GM18867 (cell line): ENCODE measurements at regions not wholly inside any gene's neighbourhood (a gene's known extent, or its start where the extent isn't known, plus 50 kb on each side); places are given as distances from the start of the nearest gene placed in this dataset.
"Not testable (repeated sequence)": the region's sequence is repeated elsewhere in the genome, so short reads cannot be mapped to it uniquely, and the experiment has no call there.

Experiments
- ATAC-seq: cut with Tn5 transposase; IDR thresholded peaks from one replicate; pipeline ENCODE4 v1.9.1; 2021; ENCODE audit warnings: mild to moderate bottlenecking, moderate library complexity; ENCODE audit not compliant: unreplicated experiment

GRCh38 chr21:35510957-35511695 is 462.0 kb upstream of the RUNX1 start:
- ATAC-seq: no peak

DNA sequence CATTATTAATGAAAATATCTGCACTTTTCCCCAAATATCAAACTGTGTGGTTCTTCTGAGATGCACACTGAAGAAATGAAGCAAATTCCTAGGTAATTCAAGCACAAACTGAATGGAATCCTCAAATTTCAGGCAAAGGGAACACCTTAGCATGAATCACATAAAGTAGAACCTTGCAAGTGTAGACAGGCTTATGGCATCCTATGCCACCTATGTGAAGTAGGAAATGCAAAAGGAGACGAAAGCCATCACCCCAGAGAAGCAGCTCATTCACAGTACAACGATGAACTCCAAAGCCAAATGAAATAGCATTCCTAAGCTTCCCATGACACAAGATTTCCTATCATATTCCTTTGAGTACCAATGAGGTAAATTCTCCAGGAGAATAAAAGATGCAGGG is 461.2 kb upstream of the RUNX1 start:
- ATAC-seq: no peak

DNA sequence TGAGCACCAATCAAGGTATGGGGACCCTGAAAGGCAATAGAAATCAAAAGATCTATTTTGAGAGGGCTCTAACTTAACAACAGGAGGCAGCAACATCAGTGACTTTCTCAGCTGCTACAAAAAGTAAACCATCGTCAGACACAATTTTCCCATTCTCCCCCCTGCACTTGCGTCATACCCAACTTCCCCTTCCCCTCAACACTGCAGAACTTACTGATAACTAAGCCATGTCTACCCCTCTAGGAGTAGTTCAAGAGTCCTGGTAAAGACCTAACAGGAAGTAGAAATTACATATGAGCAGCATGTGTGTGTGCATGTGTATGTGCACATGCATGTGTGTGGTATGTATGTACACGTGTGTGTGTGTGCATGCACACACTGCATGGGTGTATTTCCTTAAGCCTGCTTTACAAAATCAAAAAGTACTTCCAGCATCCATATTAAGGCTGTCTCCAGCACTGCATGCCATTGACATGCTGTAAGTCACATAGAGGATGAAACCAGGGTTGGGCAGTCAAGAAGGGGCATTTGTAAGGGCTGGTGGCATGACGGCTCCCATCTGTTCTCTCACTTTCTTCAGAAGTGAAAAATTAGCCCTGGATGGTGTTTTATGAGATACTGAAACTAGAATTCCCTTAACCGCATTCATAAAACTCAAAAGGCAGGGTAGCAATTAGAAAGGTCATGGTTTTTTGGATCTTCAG is 460.1 kb upstream of the RUNX1 start:
- no peak for ATAC-seq

DNA sequence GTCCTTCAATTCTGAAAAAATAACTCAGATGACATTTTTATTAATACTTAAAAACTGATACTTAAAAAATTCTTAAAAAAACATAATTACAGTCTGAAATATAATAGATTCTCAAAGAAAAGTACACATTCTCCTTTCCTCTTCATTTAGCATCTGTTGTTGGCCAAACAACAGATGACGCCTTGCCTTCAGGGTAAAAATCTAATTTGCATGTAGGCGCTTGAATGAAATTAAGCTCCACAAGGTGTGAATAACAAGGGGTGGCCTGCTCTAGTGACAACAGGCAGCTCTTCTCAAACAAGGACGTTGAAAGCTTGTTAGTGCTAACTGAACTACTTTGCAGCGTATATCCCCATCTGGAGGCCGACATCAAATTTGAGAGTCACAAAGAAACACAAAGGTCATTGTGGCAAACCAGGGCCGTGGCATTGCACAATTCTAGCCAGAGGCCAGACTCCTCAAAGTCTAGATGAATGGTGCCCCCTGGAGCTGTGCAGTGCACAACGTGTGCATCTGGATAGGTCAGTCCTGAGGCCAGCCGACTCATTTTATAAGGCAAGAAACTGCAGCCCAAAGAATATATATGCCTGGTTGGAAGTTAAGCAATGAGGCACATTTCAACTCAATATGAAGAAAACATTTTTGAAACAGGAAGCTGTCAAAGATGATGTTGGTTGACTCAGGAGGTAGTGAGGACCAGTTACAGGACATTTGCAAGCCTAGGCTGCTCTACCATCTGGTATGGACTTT is 459.2 kb upstream of the RUNX1 start:
- no peak for ATAC-seq

DNA sequence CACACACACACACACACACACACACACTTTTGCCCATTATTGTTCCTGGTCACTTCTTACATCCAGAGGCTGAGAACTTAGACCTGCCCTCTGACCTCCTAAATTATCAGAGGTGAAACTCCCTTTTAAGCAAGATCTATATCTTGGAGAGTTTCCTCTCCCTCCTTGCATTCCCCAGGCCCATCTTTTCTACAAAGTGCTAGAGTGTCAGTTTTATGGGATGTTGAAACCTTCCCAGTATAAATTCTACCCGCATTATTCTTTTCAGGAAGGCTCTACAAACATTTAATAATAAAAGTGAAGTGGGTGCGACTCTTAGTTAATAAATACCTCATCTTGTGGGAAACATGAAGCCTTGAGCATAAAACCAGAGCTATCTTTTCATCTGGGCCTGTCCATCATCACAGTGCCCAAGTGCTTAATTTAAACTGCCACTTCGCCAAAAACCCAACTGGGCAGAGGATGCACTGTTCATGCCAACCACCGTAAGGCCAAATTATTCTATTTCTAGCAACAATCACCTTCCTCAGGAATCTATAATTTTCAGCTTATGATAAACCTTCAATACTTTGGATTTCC is 458.2 kb upstream of the RUNX1 start:
- no peak for ATAC-seq

DNA sequence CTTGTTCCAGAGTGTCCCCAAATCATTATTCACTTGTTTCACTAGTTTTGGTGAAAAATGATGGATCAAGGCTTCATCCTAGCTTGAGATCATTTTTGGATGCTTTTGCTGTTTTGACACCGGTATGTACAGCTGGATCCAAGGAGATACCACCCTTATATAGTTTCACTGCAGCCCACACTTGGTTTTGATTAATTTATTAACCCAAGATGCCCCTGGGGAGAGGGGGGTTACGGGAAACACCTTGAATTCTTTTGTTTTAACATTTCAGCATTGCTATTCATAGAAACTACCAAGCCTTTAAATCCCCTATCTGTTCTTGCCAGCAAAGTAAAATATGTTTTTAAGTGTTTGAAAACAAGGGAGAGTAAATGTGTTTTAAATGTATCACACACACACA is 457.7 kb upstream of the RUNX1 start:
- no peak for ATAC-seq

- no peak for ATAC-seq
Observed at GRCh38 chr21:35506352-35506751, 457.2 kb upstream of the RUNX1 start.

DNA sequence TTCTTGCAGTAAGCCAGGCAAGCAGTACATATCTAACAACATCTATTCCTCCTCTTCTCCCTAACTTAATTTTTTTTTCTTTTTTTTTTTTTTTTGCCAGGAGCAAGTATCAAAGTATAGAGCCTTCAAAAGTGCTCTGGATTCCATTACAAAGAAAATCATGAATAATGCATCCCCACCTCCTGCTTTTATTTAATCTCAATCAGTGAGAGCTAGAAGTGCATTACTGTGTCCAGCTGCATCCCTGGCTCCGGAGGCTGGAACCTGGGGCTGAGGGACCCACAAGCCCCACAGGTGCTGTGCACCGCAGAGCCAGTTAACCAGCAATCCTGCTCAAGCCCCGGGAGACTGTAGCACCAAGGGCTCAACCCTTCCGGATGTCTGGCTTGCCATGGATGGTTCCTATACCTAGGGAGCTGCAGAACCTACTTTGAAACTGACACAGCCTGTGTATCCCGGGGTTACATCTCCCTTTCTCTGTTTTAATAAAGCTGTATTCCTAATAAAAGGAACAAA is 455.9 kb upstream of the RUNX1 start:
- ATAC-seq: no peak

- no peak for ATAC-seq
Observed at GRCh38 chr21:35504277-35504676, 455.2 kb upstream of the RUNX1 start.

GRCh38 chr21:35503671-35504070 is 454.6 kb upstream of the RUNX1 start:
- ATAC-seq: no peak

GRCh38 chr21:35502821-35503220 is 453.7 kb upstream of the RUNX1 start:
- ATAC-seq: no peak

- not testable (repeated sequence) for ATAC-seq
Observed at GRCh38 chr21:35497522-35497921, 448.4 kb upstream of the RUNX1 start.

DNA sequence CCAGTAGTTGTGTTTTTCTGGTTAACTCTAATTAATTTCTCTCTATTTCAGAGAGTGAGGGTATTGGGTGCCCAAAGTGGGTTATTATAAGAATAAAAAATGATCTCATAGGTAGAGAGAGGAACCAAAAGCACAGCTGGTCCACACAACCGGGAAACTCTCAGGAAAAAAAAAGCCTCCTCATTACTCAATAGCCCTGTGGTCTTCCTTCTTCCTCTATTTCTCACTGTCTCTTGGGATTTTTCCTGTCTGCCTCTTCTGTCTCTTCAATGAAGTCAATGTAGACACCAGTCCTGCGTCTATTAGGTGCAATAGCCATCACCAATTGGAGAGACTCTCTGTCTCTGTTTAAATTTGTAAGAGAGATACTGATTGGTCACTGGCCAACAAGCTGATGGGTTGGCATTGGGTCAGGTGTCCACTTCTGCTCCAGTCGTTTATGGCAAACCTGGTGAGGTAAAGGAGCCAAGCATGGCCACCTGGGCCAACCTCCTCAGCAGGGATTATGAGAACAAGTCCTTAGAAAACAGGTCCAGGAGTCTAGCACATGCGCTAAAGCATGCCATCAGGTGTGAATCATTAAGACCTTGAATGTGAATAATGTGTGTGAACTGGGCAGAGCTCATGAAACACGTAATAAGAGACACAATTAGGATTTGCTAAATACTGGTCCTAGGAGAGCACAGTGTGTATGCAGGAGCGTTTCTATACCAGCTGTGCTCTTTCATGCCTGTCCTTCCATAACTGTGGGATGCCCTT is 443.0 kb upstream of the RUNX1 start:
- ATAC-seq: no peak

GRCh38 chr21:35491114-35491513 is 442.0 kb upstream of the RUNX1 start:
- no peak for ATAC-seq

DNA sequence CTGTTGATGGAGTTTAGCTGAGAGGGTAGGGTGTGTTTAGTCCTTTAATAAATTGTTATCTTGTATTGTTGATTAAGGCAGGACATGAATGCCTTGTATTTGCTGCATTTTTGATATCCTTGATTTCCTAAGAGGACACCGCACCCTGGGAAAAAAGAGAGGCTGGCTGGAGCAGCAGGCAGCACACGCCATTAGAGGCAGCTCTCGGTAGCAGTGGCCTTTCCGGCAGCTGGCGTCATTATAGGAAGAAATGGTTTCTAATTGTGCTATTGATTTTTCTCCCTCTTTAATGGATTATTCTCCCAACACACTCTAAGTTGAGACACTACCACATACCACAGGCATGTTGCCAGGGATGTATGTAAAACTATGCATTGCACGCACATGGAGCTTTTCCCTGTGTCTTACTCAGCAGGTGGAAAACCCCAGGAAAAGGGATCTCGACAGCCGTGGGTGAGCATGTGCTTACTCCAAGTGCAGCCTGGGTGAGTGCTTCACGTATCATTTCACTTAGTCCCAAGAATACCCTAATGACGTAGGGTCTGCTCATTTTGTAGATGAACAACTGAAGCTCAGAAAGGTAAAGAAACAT is 440.4 kb upstream of the RUNX1 start:
- no peak for ATAC-seq

DNA sequence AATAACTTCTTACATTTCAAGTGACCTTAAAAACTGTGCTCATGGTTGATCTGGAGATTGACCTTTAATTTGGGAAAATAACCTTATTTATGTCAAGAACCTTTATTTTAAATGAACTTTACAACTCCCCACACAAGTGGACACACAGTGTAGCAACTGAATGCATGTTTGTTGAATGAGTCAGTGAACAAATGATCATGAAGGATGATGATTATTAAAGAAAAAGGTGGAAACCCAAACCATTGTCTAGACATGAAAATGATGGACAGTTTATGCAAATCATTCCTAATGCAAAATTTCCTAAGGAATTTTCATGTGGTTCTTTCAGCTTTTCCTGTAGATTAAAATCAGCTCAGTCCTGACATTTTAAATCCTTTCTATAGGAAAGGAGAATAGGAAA is 439.8 kb upstream of the RUNX1 start:
- ATAC-seq: no peak

DNA sequence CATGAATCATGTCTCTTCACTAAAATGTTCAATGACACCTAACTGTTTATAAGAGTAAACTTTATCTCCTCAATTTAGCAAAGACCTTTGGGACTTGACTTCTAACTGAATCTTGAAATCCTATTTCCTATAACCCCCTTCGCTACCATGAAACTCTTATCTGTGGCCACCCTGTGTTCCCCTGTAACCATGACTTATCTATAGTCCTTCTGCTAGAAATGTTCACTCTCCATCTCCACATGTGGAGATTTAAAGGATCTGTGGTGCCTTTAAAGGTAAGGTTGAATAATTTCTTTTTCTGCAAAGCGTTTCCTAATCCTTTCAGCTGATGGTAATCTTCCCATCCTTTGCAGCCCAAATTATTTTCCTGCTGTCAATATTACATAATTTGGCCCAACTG is 436.3 kb upstream of the RUNX1 start:
- ATAC-seq: no peak

DNA sequence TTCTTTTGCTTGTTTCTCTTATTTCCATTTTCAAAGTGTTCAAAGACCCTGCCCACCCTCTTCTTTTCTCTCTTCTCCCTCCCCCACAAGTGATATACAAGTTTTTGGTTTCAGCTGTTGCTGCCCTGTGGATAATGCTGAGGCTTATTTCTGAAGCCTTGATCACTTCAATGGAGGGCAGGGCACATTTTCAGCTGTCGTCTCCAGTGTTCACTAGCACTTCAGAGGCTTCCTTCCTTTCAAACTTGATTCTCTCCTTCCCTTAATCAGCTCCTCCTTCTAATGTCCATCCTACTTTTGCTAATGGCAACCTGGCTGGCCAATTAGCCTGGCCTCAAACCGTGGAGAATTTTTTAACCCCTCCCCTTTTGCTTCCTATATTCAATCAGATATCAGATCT is 435.7 kb upstream of the RUNX1 start:
- ATAC-seq: no peak

GRCh38 chr21:35484032-35484431 is 434.9 kb upstream of the RUNX1 start:
- no peak for ATAC-seq

- no peak for ATAC-seq
Observed at GRCh38 chr21:35482933-35483662, 434.0 kb upstream of the RUNX1 start.
